Neural progenitor cell (in vitro differentiated cells): ENCODE measurements at regions not wholly inside any gene's neighbourhood (a gene's known extent, or its start where the extent isn't known, plus 50 kb on each side); places are given as distances from the start of the nearest gene placed in this dataset.

ENCODE experiments used
- DNase-seq: peaks from one replicate; pipeline ENCODE4 v3.0.0-alpha.2; 2016; ENCODE audit warnings: low spot score
- H2AFZ ChIP-seq: fragments of 200-600 bp; sonication (generic); replicated peaks from 2 replicates; pipeline ENCODE4 v1.6.1; 2016; ENCODE audit warnings: antibody characterized with exemption
- H3F3A ChIP-seq: fragments of 200-600 bp; sonication (generic); 2 replicates; pipeline ENCODE4 v1.6.1; 2016; ENCODE audit warnings: antibody characterized with exemption, low read depth
- H3K27ac ChIP-seq: fragments of 200-600 bp; sonication (generic); 2 replicates; pipeline ENCODE4 v1.5.1; 2016; ENCODE audit warnings: mild to moderate bottlenecking
- H3K27me3 ChIP-seq: fragments of 200-600 bp; sonication (generic); 2 replicates; pipeline ENCODE4 v1.6.1; 2016; ENCODE audit warnings: mild to moderate bottlenecking, moderate library complexity
- H3K36me3 ChIP-seq: fragments of 200-600 bp; sonication (generic); 2 replicates; pipeline ENCODE4 v1.5.1; 2016
- H3K4me1 ChIP-seq: fragments of 200-600 bp; sonication (generic); 2 replicates; pipeline ENCODE4 v1.6.1; 2016; ENCODE audit warnings: mixed run types
- H3K4me2 ChIP-seq: fragments of 200-600 bp; sonication (generic); 2 replicates; pipeline ENCODE4 v1.6.1; 2016
- H3K4me3 ChIP-seq: fragments of 200-600 bp; sonication (generic); 2 replicates; pipeline ENCODE4 v1.5.1; 2016
- H3K79me2 ChIP-seq: fragments of 200-600 bp; sonication (generic); 2 replicates; pipeline ENCODE4 v1.6.1; 2016; ENCODE audit warnings: low read depth
- H3K9ac ChIP-seq: fragments of 200-600 bp; sonication (generic); 2 replicates; pipeline ENCODE4 v1.6.1; 2016
- H3K9me3 ChIP-seq: fragments of 200-600 bp; sonication (generic); 2 replicates; pipeline ENCODE4 v1.5.1; 2016; ENCODE audit warnings: low read depth
- H4K20me1 ChIP-seq: fragments of 200-600 bp; sonication (generic); 2 replicates; pipeline ENCODE4 v1.6.1; 2016; ENCODE audit warnings: low read depth
- H3K27ac Mint-ChIP-seq: 3 replicates; pipeline ENCODE4 v1.8.0; 2021; ENCODE audit warnings: mixed read lengths
- H3K27me3 Mint-ChIP-seq: 2 replicates; pipeline ENCODE4 v1.8.0; 2022; ENCODE audit warnings: low read depth, mild to moderate bottlenecking, inconsistent platforms, moderate library complexity, mixed read lengths; ENCODE audit not compliant: insufficient read depth
- H3K36me3 Mint-ChIP-seq: 3 replicates; pipeline ENCODE4 v1.8.0; 2021; ENCODE audit warnings: mixed read lengths
- H3K4me1 Mint-ChIP-seq: 3 replicates; pipeline ENCODE4 v1.8.0; 2021; ENCODE audit warnings: mixed read lengths
- H3K4me3 Mint-ChIP-seq: 3 replicates; pipeline ENCODE4 v1.8.0; 2021; ENCODE audit warnings: mild to moderate bottlenecking, moderate library complexity, mixed read lengths
- H3K9me3 Mint-ChIP-seq: 3 replicates; pipeline ENCODE4 v1.8.0; 2020; ENCODE audit warnings: mixed read lengths
- EZH2 ChIP-seq: fragments of 200-600 bp; sonication (generic); IDR thresholded peaks from 2 replicates; pipeline ENCODE4 v1.6.1; 2017; ENCODE audit warnings: antibody characterized with exemption, mild to moderate bottlenecking, moderate library complexity
- EZH2phosphoT487 ChIP-seq: fragments of 200-600 bp; sonication (generic); IDR thresholded peaks from 2 replicates; pipeline ENCODE4 v1.6.1; 2017; ENCODE audit warnings: antibody characterized with exemption
- TF ChIP-seq, protein P1 (sequence below): fragments of 200-600 bp; sonication (generic); IDR thresholded peaks from 2 replicates; pipeline ENCODE4 v1.5.1; 2017; ENCODE audit warnings: antibody characterized with exemption, mild to moderate bottlenecking

DNA sequence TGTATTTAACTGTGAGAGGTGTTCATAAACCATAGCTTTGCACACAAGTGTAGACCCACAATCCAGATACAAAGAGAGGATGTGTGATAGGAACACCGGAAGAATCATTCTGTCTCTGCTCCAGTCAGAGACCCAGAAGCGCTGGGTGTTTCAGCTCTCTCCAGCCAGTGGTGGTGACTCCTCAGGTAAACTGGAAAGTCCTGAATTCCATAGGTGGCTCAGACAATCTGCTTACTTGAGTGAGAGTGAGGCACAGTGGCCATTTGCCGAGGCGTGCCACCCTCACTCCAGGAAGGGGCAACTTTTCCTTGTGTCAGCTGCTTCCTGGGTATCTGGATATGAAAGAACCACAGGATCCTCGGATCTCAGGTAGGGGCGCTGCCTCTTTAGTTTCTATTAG lies 171.5 kb downstream of the KCNS3 start:
- H3K9me3 ChIP-seq, result no peaks in the 10 kb centered on the region
- Mint-ChIP-seq H3K36me3 (no peaks in the 10 kb centered on the region), H3K27me3 (peaks cover 11% of the 10 kb centered on the region), H3K27ac (no peak overlapping the region), H3K4me1 (no peaks in the 10 kb centered on the region), H3K9me3 (no peaks in the 10 kb centered on the region), H3K4me3 (no peak overlapping the region)
- no peaks in the 10 kb centered on the region for H3F3A ChIP-seq
- no peaks in the 10 kb centered on the region for H3K4me1 ChIP-seq
- no peaks in the 10 kb centered on the region for H3K27me3 ChIP-seq
- H3K4me2 ChIP-seq, result no peak overlapping the region
- H3K9ac ChIP-seq, result no peak overlapping the region
- TF ChIP-seq, protein P1, sequence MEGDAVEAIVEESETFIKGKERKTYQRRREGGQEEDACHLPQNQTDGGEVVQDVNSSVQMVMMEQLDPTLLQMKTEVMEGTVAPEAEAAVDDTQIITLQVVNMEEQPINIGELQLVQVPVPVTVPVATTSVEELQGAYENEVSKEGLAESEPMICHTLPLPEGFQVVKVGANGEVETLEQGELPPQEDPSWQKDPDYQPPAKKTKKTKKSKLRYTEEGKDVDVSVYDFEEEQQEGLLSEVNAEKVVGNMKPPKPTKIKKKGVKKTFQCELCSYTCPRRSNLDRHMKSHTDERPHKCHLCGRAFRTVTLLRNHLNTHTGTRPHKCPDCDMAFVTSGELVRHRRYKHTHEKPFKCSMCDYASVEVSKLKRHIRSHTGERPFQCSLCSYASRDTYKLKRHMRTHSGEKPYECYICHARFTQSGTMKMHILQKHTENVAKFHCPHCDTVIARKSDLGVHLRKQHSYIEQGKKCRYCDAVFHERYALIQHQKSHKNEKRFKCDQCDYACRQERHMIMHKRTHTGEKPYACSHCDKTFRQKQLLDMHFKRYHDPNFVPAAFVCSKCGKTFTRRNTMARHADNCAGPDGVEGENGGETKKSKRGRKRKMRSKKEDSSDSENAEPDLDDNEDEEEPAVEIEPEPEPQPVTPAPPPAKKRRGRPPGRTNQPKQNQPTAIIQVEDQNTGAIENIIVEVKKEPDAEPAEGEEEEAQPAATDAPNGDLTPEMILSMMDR, result no peak
- TF ChIP-seq EZH2 (no peak), EZH2phosphoT487 (no peak)
- H3K79me2 ChIP-seq, result no peaks in the 10 kb centered on the region
- no peak for DNase-seq
- H2AFZ ChIP-seq, result no peak overlapping the region
- no peaks in the 10 kb centered on the region for H3K36me3 ChIP-seq
- no peak overlapping the region for H3K27ac ChIP-seq
- no peaks in the 10 kb centered on the region for H4K20me1 ChIP-seq
- no peak overlapping the region for H3K4me3 ChIP-seq

- Histone ChIP-seq H3K9me3 (no peaks in the 10 kb centered on the region), H3K4me3 (no peak overlapping the region), H3K9ac (no peak overlapping the region), H3K27me3 (no peaks in the 10 kb centered on the region), H2AFZ (no peak overlapping the region), H3F3A (no peaks in the 10 kb centered on the region), H3K4me2 (no peak overlapping the region), H3K4me1 (no peaks in the 10 kb centered on the region), H4K20me1 (no peaks in the 10 kb centered on the region), H3K79me2 (no peaks in the 10 kb centered on the region), H3K27ac (no peak overlapping the region), H3K36me3 (no peaks in the 10 kb centered on the region)
- no peaks in the 10 kb centered on the region for H3K4me1 Mint-ChIP-seq
- no peak for TF ChIP-seq EZH2phosphoT487
- TF ChIP-seq, protein P1, result no peak
- no peak for TF ChIP-seq EZH2
- no peak overlapping the region for H3K27ac Mint-ChIP-seq
- no peaks in the 10 kb centered on the region for H3K9me3 Mint-ChIP-seq
- no peaks in the 10 kb centered on the region for H3K36me3 Mint-ChIP-seq
- no peak overlapping the region for H3K4me3 Mint-ChIP-seq
- peaks cover 11% of the 10 kb centered on the region for H3K27me3 Mint-ChIP-seq
- no peak for DNase-seq
Observed at GRCh38 chr2:18049325-18049724, 170.9 kb downstream of the KCNS3 start.

- no peak overlapping the region for H3K27ac ChIP-seq
- no peak for TF ChIP-seq EZH2phosphoT487
- no peaks in the 10 kb centered on the region for H3K27me3 ChIP-seq
- H3K4me3 Mint-ChIP-seq, result no peak overlapping the region
- no peak overlapping the region for H2AFZ ChIP-seq
- no peaks in the 10 kb centered on the region for H3K9me3 ChIP-seq
- no peak for DNase-seq
- no peak overlapping the region for H3K4me2 ChIP-seq
- no peaks in the 10 kb centered on the region for H3K79me2 ChIP-seq
- H3K4me1 Mint-ChIP-seq, result no peaks in the 10 kb centered on the region
- no peak overlapping the region for H3K27ac Mint-ChIP-seq
- H4K20me1 ChIP-seq, result no peaks in the 10 kb centered on the region
- no peaks in the 10 kb centered on the region for H3K36me3 Mint-ChIP-seq
- no peak overlapping the region for H3K9ac ChIP-seq
- H3F3A ChIP-seq, result no peaks in the 10 kb centered on the region
- no peaks in the 10 kb centered on the region for H3K9me3 Mint-ChIP-seq
- no peaks in the 10 kb centered on the region for H3K36me3 ChIP-seq
- peaks cover 9% of the 10 kb centered on the region for H3K27me3 Mint-ChIP-seq
- H3K4me1 ChIP-seq, result no peaks in the 10 kb centered on the region
- H3K4me3 ChIP-seq, result no peak overlapping the region
Observed at GRCh38 chr2:18047896-18048657, 169.6 kb downstream of the KCNS3 start.

- H3K9ac ChIP-seq, result no peak overlapping the region
- Mint-ChIP-seq H3K36me3 (no peaks in the 10 kb centered on the region), H3K4me3 (no peak overlapping the region), H3K27ac (no peak overlapping the region), H3K4me1 (no peaks in the 10 kb centered on the region), H3K9me3 (no peaks in the 10 kb centered on the region), H3K27me3 (peaks cover 11% of the 10 kb centered on the region)
- H2AFZ ChIP-seq, result no peak overlapping the region
- DNase-seq, result no peak
- no peaks in the 10 kb centered on the region for H3K27me3 ChIP-seq
- H3K4me2 ChIP-seq, result no peak overlapping the region
- no peaks in the 10 kb centered on the region for H3K4me1 ChIP-seq
- H3K36me3 ChIP-seq, result no peaks in the 10 kb centered on the region
- TF ChIP-seq, protein P1, result no peak
- TF ChIP-seq EZH2phosphoT487 (no peak), EZH2 (no peak)
- no peaks in the 10 kb centered on the region for H3F3A ChIP-seq
- no peak overlapping the region for H3K4me3 ChIP-seq
- no peak overlapping the region for H3K27ac ChIP-seq
- H4K20me1 ChIP-seq, result no peaks in the 10 kb centered on the region
- no peaks in the 10 kb centered on the region for H3K79me2 ChIP-seq
- no peaks in the 10 kb centered on the region for H3K9me3 ChIP-seq
Observed at GRCh38 chr2:18047213-18047611, 168.7 kb downstream of the KCNS3 start.
